ENCODE measurements at regions not wholly inside any gene's neighbourhood (a gene's known extent, or its start where the extent isn't known, plus 50 kb on each side); places are given as distances from the start of the nearest gene placed in this dataset.

- no peaks in the 10 kb centered on the region for H3K9me3 Mint-ChIP-seq
- no peaks in the 10 kb centered on the region for H3K27me3 Mint-ChIP-seq
- no peak overlapping the region for H3K27ac Mint-ChIP-seq
- no peak overlapping the region for H3K4me3 Mint-ChIP-seq
- POLR2A ChIA-PET: no interaction called here
- intact Hi-C loops (cut with DNase I, micrococcal nuclease): no loop called here
- Histone ChIP-seq H3K4me1 (ENCODE audit: insufficient read depth, low read length) (no peaks in the 10 kb centered on the region), H3K36me3 (ENCODE audit: insufficient read depth, low read length) (no peaks in the 10 kb centered on the region), H3K4me3 (ENCODE audit: low read length) (no peak overlapping the region), H3K27me3 (ENCODE audit: control insufficient read depth in 1 of 2, insufficient read depth in 2 of 2, low read length in 2 of 2) (no peaks in the 10 kb centered on the region), H3K27ac (ENCODE audit: low read depth in 1 of 2, low read length in 2 of 2) (no peak overlapping the region), H3K9me3 (ENCODE audit: control insufficient read depth in 1 of 2, insufficient read depth in 1 of 2, low read length in 2 of 2) (no peaks in the 10 kb centered on the region)
- no peaks in the 10 kb centered on the region for H3K36me3 Mint-ChIP-seq (ENCODE audit: low read depth)
- ATAC-seq (ENCODE audit: poor library complexity) (no peak), DNase-seq (no peak)
- TF ChIP-seq, protein P1, sequence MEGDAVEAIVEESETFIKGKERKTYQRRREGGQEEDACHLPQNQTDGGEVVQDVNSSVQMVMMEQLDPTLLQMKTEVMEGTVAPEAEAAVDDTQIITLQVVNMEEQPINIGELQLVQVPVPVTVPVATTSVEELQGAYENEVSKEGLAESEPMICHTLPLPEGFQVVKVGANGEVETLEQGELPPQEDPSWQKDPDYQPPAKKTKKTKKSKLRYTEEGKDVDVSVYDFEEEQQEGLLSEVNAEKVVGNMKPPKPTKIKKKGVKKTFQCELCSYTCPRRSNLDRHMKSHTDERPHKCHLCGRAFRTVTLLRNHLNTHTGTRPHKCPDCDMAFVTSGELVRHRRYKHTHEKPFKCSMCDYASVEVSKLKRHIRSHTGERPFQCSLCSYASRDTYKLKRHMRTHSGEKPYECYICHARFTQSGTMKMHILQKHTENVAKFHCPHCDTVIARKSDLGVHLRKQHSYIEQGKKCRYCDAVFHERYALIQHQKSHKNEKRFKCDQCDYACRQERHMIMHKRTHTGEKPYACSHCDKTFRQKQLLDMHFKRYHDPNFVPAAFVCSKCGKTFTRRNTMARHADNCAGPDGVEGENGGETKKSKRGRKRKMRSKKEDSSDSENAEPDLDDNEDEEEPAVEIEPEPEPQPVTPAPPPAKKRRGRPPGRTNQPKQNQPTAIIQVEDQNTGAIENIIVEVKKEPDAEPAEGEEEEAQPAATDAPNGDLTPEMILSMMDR (IDR thresholded peaks at IDR 0.05): no peak
- peaks cover 15% of the 10 kb centered on the region for H3K4me1 Mint-ChIP-seq (ENCODE audit: low read depth)
- CTCF ChIA-PET: no interaction called here
These were observed 110.3 kb upstream of the RBMS1 start for GRCh38 chr2:160603771-160604510.

DNA sequence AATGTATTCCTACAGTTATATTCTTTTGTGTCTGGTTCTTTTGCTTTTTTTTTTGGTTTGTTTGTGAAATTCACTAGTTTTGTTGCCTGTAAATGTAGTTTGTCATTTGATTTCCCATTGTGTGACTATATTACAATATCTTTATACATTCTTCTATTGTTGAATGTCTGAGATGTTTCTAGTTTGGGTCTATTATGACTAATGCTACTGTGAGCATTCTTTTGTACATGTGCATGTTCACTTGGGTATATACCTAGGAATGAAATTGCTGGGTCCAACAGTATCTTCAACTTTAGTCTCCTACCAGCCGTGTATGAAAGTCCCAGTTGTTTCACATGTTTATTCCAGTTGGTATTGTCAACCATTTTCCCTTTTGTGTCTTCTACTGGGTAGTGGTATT, 112.7 kb upstream of the RBMS1 start:
- no peaks in the 10 kb centered on the region for H3K4me1 ChIP-seq (ENCODE audit: insufficient read depth, low read length)
- no peak overlapping the region for H3K4me3 ChIP-seq (ENCODE audit: low read length)
- no peak for DNase-seq
- H3K4me1 Mint-ChIP-seq (ENCODE audit: low read depth): peaks cover 39% of the 10 kb centered on the region
- H3K9me3 Mint-ChIP-seq: no peaks in the 10 kb centered on the region
- no peaks in the 10 kb centered on the region for H3K27me3 Mint-ChIP-seq
- no peak overlapping the region for H3K27ac ChIP-seq (ENCODE audit: low read depth in 1 of 2, low read length in 2 of 2)
- H3K9me3 ChIP-seq (ENCODE audit: control insufficient read depth in 1 of 2, insufficient read depth in 1 of 2, low read length in 2 of 2): no peaks in the 10 kb centered on the region
- H3K27me3 ChIP-seq (ENCODE audit: control insufficient read depth in 1 of 2, insufficient read depth in 2 of 2, low read length in 2 of 2): no peaks in the 10 kb centered on the region
- H3K27ac Mint-ChIP-seq: no peak overlapping the region
- no peak overlapping the region for H3K4me3 Mint-ChIP-seq
- intact Hi-C loops (cut with DNase I, micrococcal nuclease): no loop called here
- H3K36me3 ChIP-seq (ENCODE audit: insufficient read depth, low read length): no peaks in the 10 kb centered on the region
- CTCF ChIA-PET: no interaction called here
- no peaks in the 10 kb centered on the region for H3K36me3 Mint-ChIP-seq (ENCODE audit: low read depth)
- POLR2A ChIA-PET: no interaction called here
- TF ChIP-seq, protein P1 (IDR thresholded peaks at IDR 0.05): no peak
- ATAC-seq (ENCODE audit: poor library complexity): no peak

DNA sequence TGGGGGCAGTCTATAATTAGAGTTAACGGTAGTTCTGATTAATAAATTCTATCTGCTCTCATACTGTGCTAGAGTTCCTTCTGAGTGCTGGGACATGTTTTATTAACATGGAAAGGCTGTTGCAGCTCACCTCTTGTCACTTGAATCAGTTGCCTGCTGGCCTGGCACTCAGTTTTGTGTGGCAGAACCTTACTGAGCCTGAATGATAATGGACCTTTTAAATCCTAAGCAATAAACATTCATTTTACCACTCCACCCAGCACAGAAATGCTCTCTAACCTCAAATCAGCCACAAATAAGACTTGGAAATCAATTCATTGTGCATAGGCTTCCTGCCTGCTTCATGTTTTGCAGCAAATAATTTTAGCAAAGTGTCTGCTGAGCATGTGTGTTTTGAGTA, 115.0 kb upstream of the RBMS1 start:
- ChIA-PET POLR2A (interaction anchor here (0.8 kb wide), 1 partner anchor 21 kb away, joined by 3 read pairs; no protein-coding TSS in a partner anchor), CTCF (no interaction called here)
- H3K36me3 Mint-ChIP-seq (ENCODE audit: low read depth): no peaks in the 10 kb centered on the region
- Histone ChIP-seq H3K27ac (ENCODE audit: low read depth in 1 of 2, low read length in 2 of 2) (no peak overlapping the region), H3K9me3 (ENCODE audit: control insufficient read depth in 1 of 2, insufficient read depth in 1 of 2, low read length in 2 of 2) (no peaks in the 10 kb centered on the region), H3K36me3 (ENCODE audit: insufficient read depth, low read length) (no peaks in the 10 kb centered on the region), H3K4me1 (ENCODE audit: insufficient read depth, low read length) (no peaks in the 10 kb centered on the region), H3K4me3 (ENCODE audit: low read length) (no peak overlapping the region), H3K27me3 (ENCODE audit: control insufficient read depth in 1 of 2, insufficient read depth in 2 of 2, low read length in 2 of 2) (no peaks in the 10 kb centered on the region)
- no peaks in the 10 kb centered on the region for H3K27me3 Mint-ChIP-seq
- no peaks in the 10 kb centered on the region for H3K9me3 Mint-ChIP-seq
- intact Hi-C loops (cut with DNase I, micrococcal nuclease): no loop called here
- no peak for DNase-seq
- no peak for ATAC-seq (ENCODE audit: poor library complexity)
- TF ChIP-seq, protein P1 (IDR thresholded peaks at IDR 0.05): no peak
- peak overlapping the region; percentile 52 for H3K27ac Mint-ChIP-seq
- peaks cover 57% of the 10 kb centered on the region for H3K4me1 Mint-ChIP-seq (ENCODE audit: low read depth)
- no peak overlapping the region for H3K4me3 Mint-ChIP-seq
